CD4-positive, alpha-beta T cell (primary cell): ENCODE measurements at regions not wholly inside any gene's neighbourhood (a gene's known extent, or its start where the extent isn't known, plus 50 kb on each side); places are given as distances from the start of the nearest gene placed in this dataset.

Experiments used
- ATAC-seq: fragments of 200-7000 bp; cut with Tn5 transposase; one replicate; pipeline ENCODE4 v1.10.0; 2022; ENCODE audit warnings: mild to moderate bottlenecking; ENCODE audit not compliant: poor library complexity
- CTCF ChIA-PET: fragments of 350-600 bp; sonication (Branson Sonifier 250); formaldehyde crosslinking; loops from one replicate; lab custom pipeline; 2021; ENCODE audit warnings: antibody characterized with exemption, inconsistent platforms; lab: Charles Lee
- POLR2A ChIA-PET: fragments of 350-600 bp; sonication (Branson Sonifier 250); formaldehyde crosslinking; loops from one replicate; lab custom pipeline; 2021; ENCODE audit warnings: antibody characterized with exemption, inconsistent platforms; lab: Charles Lee
- DNase-seq, 14 experiments: peaks; one replicate each; pipeline ENCODE4 v3.0.0-alpha.2; 2013 to 2020; ENCODE audit warnings: mixed read lengths in 2 of 14
- H3K27ac ChIP-seq, 2 donors: one replicate each; pipeline versions ENCODE4 v1.5.1 to v1.7.0; 2013; ENCODE audit warnings: low read length in 2 of 2, low read depth in 1 of 2, mild to moderate bottlenecking in 1 of 2
- H3K27me3 ChIP-seq, 2 experiments: 1 replicate in 1 of 2; 2 replicates in 1 of 2; pipeline versions ENCODE4 v1.6.1 to v1.7.0; 2013; ENCODE audit warnings: low read length in 2 of 2, control low read depth in 1 of 2, mild to moderate bottlenecking in 1 of 2, moderate library complexity in 1 of 2; ENCODE audit not compliant: insufficient read depth in 2 of 2, control insufficient read depth in 1 of 2
- H3K36me3 ChIP-seq: one replicate; pipeline ENCODE4 v1.6.1; 2013; ENCODE audit warnings: low read length, control low read depth; ENCODE audit not compliant: insufficient read depth
- H3K4me1 ChIP-seq: one replicate; pipeline ENCODE4 v1.6.1; 2013; ENCODE audit warnings: low read length, control low read depth; ENCODE audit not compliant: insufficient read depth
- H3K4me3 ChIP-seq: one replicate; pipeline ENCODE4 v1.5.1; 2013; ENCODE audit warnings: mild to moderate bottlenecking, low read length, moderate library complexity
- H3K9me3 ChIP-seq, 2 experiments: 1 replicate in 1 of 2; 2 replicates in 1 of 2; pipeline versions ENCODE4 v1.6.1 to v1.7.0; 2013; ENCODE audit warnings: low read length in 2 of 2, mild to moderate bottlenecking in 2 of 2, control low read depth in 1 of 2, moderate library complexity in 1 of 2; ENCODE audit not compliant: control insufficient read depth in 1 of 2, insufficient read depth in 1 of 2
- H3K27ac Mint-ChIP-seq: one replicate; pipeline ENCODE4 v1.8.0; 2020; ENCODE audit warnings: mixed read lengths
- H3K27me3 Mint-ChIP-seq: one replicate; pipeline ENCODE4 v1.8.0; 2021; ENCODE audit warnings: mixed read lengths
- H3K36me3 Mint-ChIP-seq: one replicate; pipeline ENCODE4 v1.8.0; 2021; ENCODE audit warnings: low read depth, mixed read lengths
- H3K4me1 Mint-ChIP-seq: one replicate; pipeline ENCODE4 v1.8.0; 2021; ENCODE audit warnings: low read depth, mixed read lengths
- H3K4me3 Mint-ChIP-seq: one replicate; pipeline ENCODE4 v1.8.0; 2020; ENCODE audit warnings: mild to moderate bottlenecking, mixed read lengths
- H3K9me3 Mint-ChIP-seq: one replicate; pipeline ENCODE4 v1.8.0; 2020; ENCODE audit warnings: mixed read lengths
- intact Hi-C, 2 experiments: fragments of 100-400 bp; cut with DNase I in 1 of 2; cut with micrococcal nuclease in 1 of 2; formaldehyde crosslinking; loops; one replicate each; pipeline versions ENCODE4 v1.15.1 to v1.9.0; 2023 to 2025; cut with DNase I, micrococcal nuclease
- TF ChIP-seq, protein P1 (sequence below): fragments of 200-600 bp; IDR thresholded peaks from one replicate; pipeline ENCODE4 v1.8.0; 2022; ENCODE audit warnings: antibody characterized with exemption, mild to moderate bottlenecking

DNA sequence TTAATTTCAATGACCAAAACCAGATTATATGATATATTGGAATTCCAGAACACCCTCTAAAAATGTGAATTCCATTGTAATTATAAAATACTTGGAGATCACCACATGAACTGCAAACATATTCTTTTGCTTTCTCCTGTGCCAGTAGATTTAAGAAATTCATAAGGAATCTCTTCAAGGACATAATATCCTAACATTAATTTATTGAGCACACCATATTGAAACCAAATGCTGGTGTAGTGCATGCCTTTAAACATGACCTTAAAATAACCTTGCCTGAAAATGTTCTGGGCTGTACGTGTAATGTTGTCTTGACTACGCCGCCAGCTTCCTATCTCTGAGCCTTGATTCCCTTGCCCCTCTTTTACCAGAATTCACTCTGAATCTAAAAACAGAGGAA lies 205.0 kb upstream of the ACTBL2 start:
- intact Hi-C loops: no loop called here
- H3K9me3 ChIP-seq: no peaks in the 10 kb centered on the region
- Mint-ChIP-seq H3K27ac (no peak overlapping the region), H3K27me3 (no peaks in the 10 kb centered on the region), H3K36me3 (no peaks in the 10 kb centered on the region), H3K4me1 (no peaks in the 10 kb centered on the region), H3K4me3 (no peak overlapping the region), H3K9me3 (no peaks in the 10 kb centered on the region)
- ATAC-seq (no peak), DNase-seq (no peak)
- TF ChIP-seq, protein P1, sequence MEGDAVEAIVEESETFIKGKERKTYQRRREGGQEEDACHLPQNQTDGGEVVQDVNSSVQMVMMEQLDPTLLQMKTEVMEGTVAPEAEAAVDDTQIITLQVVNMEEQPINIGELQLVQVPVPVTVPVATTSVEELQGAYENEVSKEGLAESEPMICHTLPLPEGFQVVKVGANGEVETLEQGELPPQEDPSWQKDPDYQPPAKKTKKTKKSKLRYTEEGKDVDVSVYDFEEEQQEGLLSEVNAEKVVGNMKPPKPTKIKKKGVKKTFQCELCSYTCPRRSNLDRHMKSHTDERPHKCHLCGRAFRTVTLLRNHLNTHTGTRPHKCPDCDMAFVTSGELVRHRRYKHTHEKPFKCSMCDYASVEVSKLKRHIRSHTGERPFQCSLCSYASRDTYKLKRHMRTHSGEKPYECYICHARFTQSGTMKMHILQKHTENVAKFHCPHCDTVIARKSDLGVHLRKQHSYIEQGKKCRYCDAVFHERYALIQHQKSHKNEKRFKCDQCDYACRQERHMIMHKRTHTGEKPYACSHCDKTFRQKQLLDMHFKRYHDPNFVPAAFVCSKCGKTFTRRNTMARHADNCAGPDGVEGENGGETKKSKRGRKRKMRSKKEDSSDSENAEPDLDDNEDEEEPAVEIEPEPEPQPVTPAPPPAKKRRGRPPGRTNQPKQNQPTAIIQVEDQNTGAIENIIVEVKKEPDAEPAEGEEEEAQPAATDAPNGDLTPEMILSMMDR: no peak
- H3K4me3 ChIP-seq: no peak overlapping the region
- ChIA-PET POLR2A (no interaction called here), CTCF (no interaction called here)
- H3K4me1 ChIP-seq: no peaks in the 10 kb centered on the region
- no peaks in the 10 kb centered on the region for H3K27me3 ChIP-seq
- no peaks in the 10 kb centered on the region for H3K36me3 ChIP-seq
- no peak overlapping the region for H3K27ac ChIP-seq

- no peaks in the 10 kb centered on the region for H3K27me3 ChIP-seq
- H3K27ac Mint-ChIP-seq: no peak overlapping the region
- no peaks in the 10 kb centered on the region for H3K4me1 ChIP-seq
- intact Hi-C loops: no loop called here
- H3K4me3 Mint-ChIP-seq: no peak overlapping the region
- no peaks in the 10 kb centered on the region for H3K36me3 ChIP-seq
- CTCF ChIA-PET: no interaction called here
- DNase-seq: no peak
- no peak for ATAC-seq
- H3K4me3 ChIP-seq: no peak overlapping the region
- no peaks in the 10 kb centered on the region for H3K4me1 Mint-ChIP-seq
- no peaks in the 10 kb centered on the region for H3K9me3 Mint-ChIP-seq
- H3K36me3 Mint-ChIP-seq: no peaks in the 10 kb centered on the region
- no peaks in the 10 kb centered on the region for H3K27me3 Mint-ChIP-seq
- H3K27ac ChIP-seq: no peak overlapping the region
- POLR2A ChIA-PET: no interaction called here
- TF ChIP-seq, protein P1: no peak
- no peaks in the 10 kb centered on the region for H3K9me3 ChIP-seq
Measured at GRCh38 chr5:57685516-57686255, 203.1 kb upstream of the ACTBL2 start.

GRCh38 chr5:57684299-57684702 lies 201.7 kb upstream of the ACTBL2 start:
- no peak overlapping the region for H3K27ac ChIP-seq
- TF ChIP-seq, protein P1: no peak
- CTCF ChIA-PET: no interaction called here
- no peaks in the 10 kb centered on the region for H3K36me3 Mint-ChIP-seq
- no peaks in the 10 kb centered on the region for H3K4me1 Mint-ChIP-seq
- H3K36me3 ChIP-seq: no peaks in the 10 kb centered on the region
- no peaks in the 10 kb centered on the region for H3K27me3 ChIP-seq
- H3K27me3 Mint-ChIP-seq: peaks cover 5% of the 10 kb centered on the region
- no peak overlapping the region for H3K27ac Mint-ChIP-seq
- POLR2A ChIA-PET: no interaction called here
- no peak for DNase-seq
- no peaks in the 10 kb centered on the region for H3K9me3 Mint-ChIP-seq
- H3K4me3 Mint-ChIP-seq: no peak overlapping the region
- H3K9me3 ChIP-seq: no peaks in the 10 kb centered on the region
- intact Hi-C loops: no loop called here
- H3K4me3 ChIP-seq: no peak overlapping the region
- ATAC-seq: no peak
- no peaks in the 10 kb centered on the region for H3K4me1 ChIP-seq
